ENCODE measurements at regions not wholly inside any gene's neighbourhood (a gene's known extent, or its start where the extent isn't known, plus 50 kb on each side); places are given as distances from the start of the nearest gene placed in this dataset.

GRCh38 chr20:24089576-24089975 lies 101.0 kb upstream of the GGTLC1 start:
- TF ChIP-seq CTCF (IDR thresholded peaks at IDR 0.05) (no peak), POLR2A (IDR thresholded peaks at IDR 0.05) (no peak), POLR2AphosphoS5 (IDR thresholded peaks at IDR 0.05; ENCODE audit: insufficient read depth in 1 of 2, low read depth in 1 of 2) (no peak)
- no peaks in the 10 kb centered on the region for H3K27me3 ChIP-seq
- no peaks in the 10 kb centered on the region for H3K36me3 ChIP-seq
- DNase-seq (ENCODE audit: extremely low spot score in 2 of 2), result no peak
- no peak overlapping the region for H3K27ac ChIP-seq
- no peaks in the 10 kb centered on the region for H3K4me1 ChIP-seq
- intact Hi-C loops (cut with DNase I), result no loop called here
- H3K4me3 ChIP-seq, result no peak overlapping the region
- no peaks in the 10 kb centered on the region for H3K9me3 ChIP-seq

- no peak for TF ChIP-seq POLR2A (IDR thresholded peaks at IDR 0.05)
- no peak for TF ChIP-seq POLR2AphosphoS5 (IDR thresholded peaks at IDR 0.05; ENCODE audit: insufficient read depth in 1 of 2, low read depth in 1 of 2)
- TF ChIP-seq CTCF (IDR thresholded peaks at IDR 0.05), result no peak
- Histone ChIP-seq H3K4me1 (no peaks in the 10 kb centered on the region), H3K9me3 (no peaks in the 10 kb centered on the region), H3K4me3 (no peak overlapping the region), H3K27me3 (no peaks in the 10 kb centered on the region), H3K36me3 (no peaks in the 10 kb centered on the region), H3K27ac (no peak overlapping the region)
- DNase-seq (ENCODE audit: extremely low spot score in 2 of 2), result no peak
- intact Hi-C loops (cut with DNase I), result no loop called here
Observed at GRCh38 chr20:24086121-24086520, 97.5 kb upstream of the GGTLC1 start.

- H3K27ac ChIP-seq, result no peak overlapping the region
- intact Hi-C loops (cut with DNase I), result no loop called here
- TF ChIP-seq POLR2A (IDR thresholded peaks at IDR 0.05), result no peak
- TF ChIP-seq CTCF (IDR thresholded peaks at IDR 0.05), result no peak
- TF ChIP-seq POLR2AphosphoS5 (IDR thresholded peaks at IDR 0.05; ENCODE audit: insufficient read depth in 1 of 2, low read depth in 1 of 2), result no peak
- no peaks in the 10 kb centered on the region for H3K9me3 ChIP-seq
- H3K27me3 ChIP-seq, result no peaks in the 10 kb centered on the region
- no peaks in the 10 kb centered on the region for H3K4me1 ChIP-seq
- H3K4me3 ChIP-seq, result no peak overlapping the region
- DNase-seq (ENCODE audit: extremely low spot score in 2 of 2), result no peak
- no peaks in the 10 kb centered on the region for H3K36me3 ChIP-seq
Observed at GRCh38 chr20:24084281-24084680, 95.7 kb upstream of the GGTLC1 start.

- no peak overlapping the region for H3K27ac ChIP-seq
- H3K36me3 ChIP-seq, result no peaks in the 10 kb centered on the region
- no peaks in the 10 kb centered on the region for H3K4me1 ChIP-seq
- DNase-seq (ENCODE audit: extremely low spot score in 2 of 2), result no peak
- H3K27me3 ChIP-seq, result no peaks in the 10 kb centered on the region
- H3K4me3 ChIP-seq, result no peak overlapping the region
- TF ChIP-seq POLR2AphosphoS5 (IDR thresholded peaks at IDR 0.05; ENCODE audit: insufficient read depth in 1 of 2, low read depth in 1 of 2), result no peak
- TF ChIP-seq POLR2A (IDR thresholded peaks at IDR 0.05), result no peak
- no peak for TF ChIP-seq CTCF (IDR thresholded peaks at IDR 0.05)
- intact Hi-C loops (cut with DNase I), result no loop called here
- H3K9me3 ChIP-seq, result no peaks in the 10 kb centered on the region
Observed at GRCh38 chr20:24081077-24081476, 92.5 kb upstream of the GGTLC1 start.

- H3K4me1 ChIP-seq, result no peaks in the 10 kb centered on the region
- intact Hi-C loops (cut with DNase I), result no loop called here
- DNase-seq (ENCODE audit: extremely low spot score in 2 of 2), result no peak
Observed at GRCh38 chr20:24079661-24080412, 91.3 kb upstream of the GGTLC1 start.

More at GRCh38 chr20:24079661-24080412, 91.3 kb upstream of the GGTLC1 start:
- Histone ChIP-seq H3K27ac (no peak overlapping the region), H3K27me3 (no peaks in the 10 kb centered on the region), H3K36me3 (no peaks in the 10 kb centered on the region), H3K9me3 (no peaks in the 10 kb centered on the region), H3K4me3 (no peak overlapping the region)
- TF ChIP-seq POLR2AphosphoS5 (IDR thresholded peaks at IDR 0.05; ENCODE audit: insufficient read depth in 1 of 2, low read depth in 1 of 2) (no peak), CTCF (IDR thresholded peaks at IDR 0.05) (no peak), POLR2A (IDR thresholded peaks at IDR 0.05) (no peak)

Measured in vagina (tissue), 2 donors.